GM21381 (cell line): ENCODE measurements at regions not wholly inside any gene's neighbourhood (a gene's known extent, or its start where the extent isn't known, plus 50 kb on each side); places are given as distances from the start of the nearest gene placed in this dataset.
"Not testable (repeated sequence)": the region's sequence is repeated elsewhere in the genome, so short reads cannot be mapped to it uniquely, and the experiment has no call there.

Source experiments
- ATAC-seq: cut with Tn5 transposase; IDR thresholded peaks from one replicate; pipeline ENCODE4 v1.9.1; 2021; ENCODE audit warnings: mild to moderate bottlenecking, moderate library complexity; ENCODE audit not compliant: unreplicated experiment

- no peak for ATAC-seq
Measured at GRCh38 chr1:191700922-191701321, 457.3 kb upstream of the RGS18 start.

GRCh38 chr1:191702124-191702523 is 456.1 kb upstream of the RGS18 start:
- no peak for ATAC-seq

- no peak for ATAC-seq
Measured at GRCh38 chr1:191707288-191707687, 451.0 kb upstream of the RGS18 start.

GRCh38 chr1:191709215-191709614 is 449.0 kb upstream of the RGS18 start:
- no peak for ATAC-seq

- no peak for ATAC-seq
Measured at GRCh38 chr1:191711961-191712360, 446.3 kb upstream of the RGS18 start.

- ATAC-seq: no peak
Measured at GRCh38 chr1:191714845-191715244, 443.4 kb upstream of the RGS18 start.

- no peak for ATAC-seq
Measured at GRCh38 chr1:191729742-191730141, 428.5 kb upstream of the RGS18 start.

GRCh38 chr1:191731608-191732302 is 426.5 kb upstream of the RGS18 start:
- ATAC-seq: not testable (repeated sequence)

GRCh38 chr1:191734321-191734720 is 423.9 kb upstream of the RGS18 start:
- no peak for ATAC-seq

GRCh38 chr1:191739544-191739943 is 418.7 kb upstream of the RGS18 start:
- no peak for ATAC-seq

- no peak for ATAC-seq
Measured at GRCh38 chr1:191752342-191752741, 405.9 kb upstream of the RGS18 start.

GRCh38 chr1:191760016-191760415 is 398.2 kb upstream of the RGS18 start:
- no peak for ATAC-seq

- ATAC-seq: no peak
Measured at GRCh38 chr1:191788551-191788950, 369.7 kb upstream of the RGS18 start.

- ATAC-seq: no peak
Measured at GRCh38 chr1:191798178-191798577, 360.1 kb upstream of the RGS18 start.

GRCh38 chr1:191804311-191804710 is 354.0 kb upstream of the RGS18 start:
- ATAC-seq: no peak

- ATAC-seq: not testable (repeated sequence)
Measured at GRCh38 chr1:191813593-191813992, 344.7 kb upstream of the RGS18 start.

- ATAC-seq: no peak
Measured at GRCh38 chr1:191818198-191818597, 340.1 kb upstream of the RGS18 start.

GRCh38 chr1:191831572-191831971 is 326.7 kb upstream of the RGS18 start:
- no peak for ATAC-seq

GRCh38 chr1:191839891-191840290 is 318.4 kb upstream of the RGS18 start:
- ATAC-seq: no peak

GRCh38 chr1:191851799-191852595 is 306.3 kb upstream of the RGS18 start:
- ATAC-seq: no peak

GRCh38 chr1:191852907-191853306 is 305.4 kb upstream of the RGS18 start:
- ATAC-seq: no peak

GRCh38 chr1:191857600-191857999 is 300.7 kb upstream of the RGS18 start:
- ATAC-seq: no peak
